ENCODE measurements at regions not wholly inside any gene's neighbourhood (a gene's known extent, or its start where the extent isn't known, plus 50 kb on each side); places are given as distances from the start of the nearest gene placed in this dataset.

GRCh38 chr20:16132036-16132798 is 441.0 kb downstream of the KIF16B start:
- CTCF ChIA-PET (ENCODE audit: low intra/inter-chr PET ratio): no interaction called here
- H3K27me3 ChIP-seq (ENCODE audit: control insufficient read depth in 2 of 2, insufficient read depth in 2 of 2, low read length in 2 of 2): no peaks in the 10 kb centered on the region
- no peak overlapping the region for H3K27ac ChIP-seq (ENCODE audit: extremely low read depth, low read depth, low read length)
- no peak overlapping the region for H2AFZ ChIP-seq (ENCODE audit: low read depth, low read length)
- no peaks in the 10 kb centered on the region for H3K4me1 ChIP-seq (replicated peaks in 1 of 2; ENCODE audit: control insufficient read depth in 2 of 2, insufficient read depth in 2 of 2, low read length in 2 of 2)
- intact Hi-C loops (cut with micrococcal nuclease): no loop called here
- DNase-seq (ENCODE audit: extremely low read depth in 1 of 4, low spot score in 3 of 4) (no peak), ATAC-seq (no peak), FAIRE-seq (no peak)
- H4K20me1 ChIP-seq (replicated peaks; ENCODE audit: control insufficient read depth, insufficient read depth, low read length): no peaks in the 10 kb centered on the region
- no peaks in the 10 kb centered on the region for H3K9me3 ChIP-seq (replicated peaks; ENCODE audit: control insufficient read depth, insufficient read depth, low read depth, low read length)
- H3K9ac ChIP-seq (ENCODE audit: insufficient read depth in 1 of 2, low read depth in 2 of 2, low read length in 2 of 2): no peak overlapping the region
- BruUV-seq (replicated peaks): no TSS peak
- 3% methylated on average over 3 of the region's 3 CpGs for WGBS (ENCODE audit: insufficient coverage, low coverage, missing lambda C conversion rate)
- no peaks in the 10 kb centered on the region for H3K9me1 ChIP-seq (ENCODE audit: control insufficient read depth, insufficient read depth, low read length)
- POLR2A ChIA-PET: no interaction called here
- H3K36me3 ChIP-seq (ENCODE audit: control insufficient read depth, insufficient read depth, low read length): no peaks in the 10 kb centered on the region
- no peak overlapping the region for H3K4me2 ChIP-seq (ENCODE audit: insufficient read depth, low read length)
- no peaks in the 10 kb centered on the region for H3K79me2 ChIP-seq (ENCODE audit: control insufficient read depth, insufficient read depth, low read length)
- in situ Hi-C loops (cut with MboI): no loop called here
- no peak overlapping the region for H3K4me3 ChIP-seq
- TF ChIP-seq, protein P1, sequence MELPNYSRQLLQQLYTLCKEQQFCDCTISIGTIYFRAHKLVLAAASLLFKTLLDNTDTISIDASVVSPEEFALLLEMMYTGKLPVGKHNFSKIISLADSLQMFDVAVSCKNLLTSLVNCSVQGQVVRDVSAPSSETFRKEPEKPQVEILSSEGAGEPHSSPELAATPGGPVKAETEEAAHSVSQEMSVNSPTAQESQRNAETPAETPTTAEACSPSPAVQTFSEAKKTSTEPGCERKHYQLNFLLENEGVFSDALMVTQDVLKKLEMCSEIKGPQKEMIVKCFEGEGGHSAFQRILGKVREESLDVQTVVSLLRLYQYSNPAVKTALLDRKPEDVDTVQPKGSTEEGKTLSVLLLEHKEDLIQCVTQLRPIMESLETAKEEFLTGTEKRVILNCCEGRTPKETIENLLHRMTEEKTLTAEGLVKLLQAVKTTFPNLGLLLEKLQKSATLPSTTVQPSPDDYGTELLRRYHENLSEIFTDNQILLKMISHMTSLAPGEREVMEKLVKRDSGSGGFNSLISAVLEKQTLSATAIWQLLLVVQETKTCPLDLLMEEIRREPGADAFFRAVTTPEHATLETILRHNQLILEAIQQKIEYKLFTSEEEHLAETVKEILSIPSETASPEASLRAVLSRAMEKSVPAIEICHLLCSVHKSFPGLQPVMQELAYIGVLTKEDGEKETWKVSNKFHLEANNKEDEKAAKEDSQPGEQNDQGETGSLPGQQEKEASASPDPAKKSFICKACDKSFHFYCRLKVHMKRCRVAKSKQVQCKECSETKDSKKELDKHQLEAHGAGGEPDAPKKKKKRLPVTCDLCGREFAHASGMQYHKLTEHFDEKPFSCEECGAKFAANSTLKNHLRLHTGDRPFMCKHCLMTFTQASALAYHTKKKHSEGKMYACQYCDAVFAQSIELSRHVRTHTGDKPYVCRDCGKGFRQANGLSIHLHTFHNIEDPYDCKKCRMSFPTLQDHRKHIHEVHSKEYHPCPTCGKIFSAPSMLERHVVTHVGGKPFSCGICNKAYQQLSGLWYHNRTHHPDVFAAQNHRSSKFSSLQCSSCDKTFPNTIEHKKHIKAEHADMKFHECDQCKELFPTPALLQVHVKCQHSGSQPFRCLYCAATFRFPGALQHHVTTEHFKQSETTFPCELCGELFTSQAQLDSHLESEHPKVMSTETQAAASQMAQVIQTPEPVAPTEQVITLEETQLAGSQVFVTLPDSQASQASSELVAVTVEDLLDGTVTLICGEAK (IDR thresholded peaks at IDR 0.05): no peak
- TF ChIP-seq, protein P1 (CRISPR knock-in tag; IDR thresholded peaks at IDR 0.05): no peak
- TF ChIP-seq MCM7 (IDR thresholded peaks at IDR 0.05) (no peak), GABPA (tag; conservative IDR thresholded peaks at IDR 0.05; ENCODE audit: low read depth) (no peak), DNMT1 (IDR thresholded peaks at IDR 0.05) (no peak), ZNF280A (IDR thresholded peaks at IDR 0.05; ENCODE audit: low read depth, partially characterized antibody) (no peak), NFIC (IDR thresholded peaks at IDR 0.05) (no peak), FIP1L1 (IDR thresholded peaks at IDR 0.05; ENCODE audit: low read depth, low read length, poor library complexity, severe bottlenecking) (no peak), JUN (IDR thresholded peaks at IDR 0.05; ENCODE audit: borderline replicate concordance, low read depth, low read length) (no peak), JUN (CRISPR knock-in tag; IDR thresholded peaks at IDR 0.05; ENCODE audit: borderline replicate concordance) (no peak), HLTF (IDR thresholded peaks at IDR 0.05) (no peak), CBFA2T3 (IDR thresholded peaks at IDR 0.05) (no peak), SP2 (IDR thresholded peaks at IDR 0.05; ENCODE audit: extremely low read depth, low read depth, low read length, poor library complexity, severe bottlenecking) (no peak), ZNF24 (IDR thresholded peaks at IDR 0.05) (no peak), HDGF (IDR thresholded peaks at IDR 0.05) (no peak)

Data from K562 (cell line).